Pancreas (tissue), 10 donors: ENCODE measurements at regions not wholly inside any gene's neighbourhood (a gene's known extent, or its start where the extent isn't known, plus 50 kb on each side); places are given as distances from the start of the nearest gene placed in this dataset.

Experiments used
- ATAC-seq, 4 donors: fragments of 200-7000 bp; cut with Tn5 transposase; one replicate each; pipeline versions ENCODE4 v1.8.0 to v1.9.1; 2020; ENCODE audit warnings: mild to moderate bottlenecking in 4 of 4, moderate library complexity in 4 of 4
- DNase-seq, 6 donors: peaks; one replicate each; pipeline ENCODE4 v3.0.0-alpha.2; 2020
- FAIRE-seq: peaks from 2 replicates; lab custom pipeline; 2012; peaks lifted over from hg19 to GRCh38; lab: Jason Lieb, UNC
- H3K27ac ChIP-seq, 4 donors: fragments of 200-600 bp; sonication (generic); 1 replicate in 3 of 4; 2 replicates in 1 of 4; pipeline versions ENCODE4 v1.5.0 to v1.8.0; 2020
- H3K27me3 ChIP-seq, 4 donors: fragments of 200-600 bp; one replicate each; pipeline ENCODE4 v1.8.0; 2021
- H3K36me3 ChIP-seq, 3 donors: fragments of 200-600 bp; sonication (generic) in 1 of 3; one replicate each; pipeline versions ENCODE4 v1.5.0 to v1.8.0; 2020 to 2021
- H3K4me1 ChIP-seq, 3 donors: fragments of 200-600 bp; one replicate each; pipeline ENCODE4 v1.8.0; 2021
- H3K4me3 ChIP-seq, 4 donors: fragments of 200-600 bp; sonication (generic) in 2 of 4; one replicate each; pipeline versions ENCODE4 v1.5.0 to v1.8.0; 2020 to 2021
- H3K9me3 ChIP-seq, 4 donors: fragments of 200-600 bp; one replicate each; pipeline ENCODE4 v1.8.0; 2021
- CTCF ChIP-seq, 4 donors: fragments of 200-600 bp; sonication (generic) in 3 of 4; IDR thresholded peaks; one replicate each; pipeline versions ENCODE4 v1.5.0 to v1.8.0; 2021; ENCODE audit warnings: antibody characterized with exemption in 4 of 4
- WGBS, 2 donors: extraction: QIAGEN DNeasy Blood & Tissue Kit; methylation state at CpG; one replicate each; pipeline ENCODE4 v1.1.7; 2013; 5-methylcytosine and 5-hydroxymethylcytosine counted together
- intact Hi-C, 3 donors: fragments of 100-400 bp; cut with DNase I; formaldehyde crosslinking; loops; one replicate each; pipeline versions ENCODE4 v1.11.1 to v1.14.2; 2022
- donor health status: healthy with polysubstance abuse.
- donor health status: DM: no; HTN: no; CAD: no; lungs with moderate emphysema.
- donor health status: DM: no; HTN: no; CAD: no.
- donor health status: control.
- donor health status: control.
- donor health status: Bipolar disorder and iron deficiency.
- donor health status: DM: yes; HTN: yes; CAD: no.
- donor health status: DM: no; HTN: no; CAD: no.
- donor health status: DM: no; HTN: no; CAD: no.
- donor health status: DM: yes; HTN: yes; CAD: no.

- intact Hi-C loops: no loop called here
- H3K9me3 ChIP-seq: no peaks in the 10 kb centered on the region
- TF ChIP-seq CTCF (IDR thresholded peaks at IDR 0.05): no peak
- no peaks in the 10 kb centered on the region for H3K27me3 ChIP-seq
- no peak for ATAC-seq
- no peak for DNase-seq
- H3K27ac ChIP-seq: no peak overlapping the region
- no peak overlapping the region for H3K4me3 ChIP-seq
- no peak for FAIRE-seq
- WGBS, 2 donors: 75 to 82% methylated on average over 19 of the region's 19 CpGs
- H3K36me3 ChIP-seq: no peaks in the 10 kb centered on the region
- no peaks in the 10 kb centered on the region for H3K4me1 ChIP-seq
Observed at GRCh38 chr2:120797421-120798221, 62.0 kb downstream of the GLI2 start.

GRCh38 chr2:120798567-120799247, 63.0 kb downstream of the GLI2 start:
- no peak for ATAC-seq
- H3K36me3 ChIP-seq: no peaks in the 10 kb centered on the region
- no peak for FAIRE-seq
- intact Hi-C loops: no loop called here
- no peak overlapping the region for H3K27ac ChIP-seq
- 76 to 77% methylated on average over 7 to 8 of the region's 8 CpGs for WGBS, 2 donors
- TF ChIP-seq CTCF (IDR thresholded peaks at IDR 0.05): no peak
- no peak overlapping the region for H3K4me3 ChIP-seq
- H3K9me3 ChIP-seq: no peaks in the 10 kb centered on the region
- no peak for DNase-seq
- no peaks in the 10 kb centered on the region for H3K27me3 ChIP-seq
- no peaks in the 10 kb centered on the region for H3K4me1 ChIP-seq

GRCh38 chr2:120802158-120802557, 66.5 kb downstream of the GLI2 start:
- intact Hi-C loops: no loop called here
- ATAC-seq: peak in 3 of 4 donors; percentile 31 to 67 (median 51)
- no peak for DNase-seq
- FAIRE-seq: no peak
- WGBS, 2 donors: 74 to 82% methylated on average over 5 of the region's 5 CpGs
- H3K27ac ChIP-seq: no peak overlapping the region
- H3K4me3 ChIP-seq: no peak overlapping the region
- H3K27me3 ChIP-seq: no peaks in the 10 kb centered on the region
- H3K4me1 ChIP-seq: no peaks in the 10 kb centered on the region
- TF ChIP-seq CTCF (IDR thresholded peaks at IDR 0.05): no peak
- no peaks in the 10 kb centered on the region for H3K36me3 ChIP-seq
- H3K9me3 ChIP-seq: no peaks in the 10 kb centered on the region

DNA sequence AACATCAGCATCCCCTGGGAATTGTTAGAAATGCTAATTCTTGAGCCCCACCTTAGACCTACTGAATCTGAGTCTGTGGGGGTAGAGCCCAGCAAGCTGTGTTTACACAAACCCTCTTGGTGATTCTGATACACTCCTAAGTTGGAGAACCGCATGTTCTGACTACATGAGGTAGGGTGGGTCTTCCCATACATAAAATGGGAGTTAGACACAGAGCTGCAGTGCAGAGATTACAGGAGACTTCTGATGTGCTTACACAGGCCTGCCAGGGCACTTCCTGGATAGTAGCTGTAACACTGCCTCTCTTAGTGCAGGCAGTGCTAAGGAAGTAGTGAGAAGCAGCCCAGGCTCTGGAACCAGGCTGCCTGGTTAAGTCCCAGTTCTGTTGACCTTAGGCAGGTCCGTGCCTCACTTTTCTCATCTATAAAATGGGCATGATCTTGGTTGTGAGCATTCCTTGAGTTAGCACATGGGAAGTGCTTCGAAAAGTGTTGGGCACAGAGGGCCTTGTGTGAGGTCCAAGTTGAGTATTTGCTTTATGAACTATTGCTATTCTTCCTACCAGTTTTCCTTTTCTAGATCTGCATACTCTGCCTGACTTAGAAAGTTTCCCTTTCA, 67.3 kb downstream of the GLI2 start:
- DNase-seq (no peak), FAIRE-seq (no peak), ATAC-seq (no peak)
- no peak overlapping the region for H3K27ac ChIP-seq
- no peak overlapping the region for H3K4me3 ChIP-seq
- intact Hi-C loops: no loop called here
- no peak for TF ChIP-seq CTCF (IDR thresholded peaks at IDR 0.05)
- WGBS, 2 donors: 78 to 89% methylated on average over 3 of the region's 3 CpGs
- no peaks in the 10 kb centered on the region for H3K9me3 ChIP-seq
- no peaks in the 10 kb centered on the region for H3K4me1 ChIP-seq
- H3K27me3 ChIP-seq: no peaks in the 10 kb centered on the region
- no peaks in the 10 kb centered on the region for H3K36me3 ChIP-seq
